ENCODE measurements at regions not wholly inside any gene's neighbourhood (a gene's known extent, or its start where the extent isn't known, plus 50 kb on each side); places are given as distances from the start of the nearest gene placed in this dataset.

DNA sequence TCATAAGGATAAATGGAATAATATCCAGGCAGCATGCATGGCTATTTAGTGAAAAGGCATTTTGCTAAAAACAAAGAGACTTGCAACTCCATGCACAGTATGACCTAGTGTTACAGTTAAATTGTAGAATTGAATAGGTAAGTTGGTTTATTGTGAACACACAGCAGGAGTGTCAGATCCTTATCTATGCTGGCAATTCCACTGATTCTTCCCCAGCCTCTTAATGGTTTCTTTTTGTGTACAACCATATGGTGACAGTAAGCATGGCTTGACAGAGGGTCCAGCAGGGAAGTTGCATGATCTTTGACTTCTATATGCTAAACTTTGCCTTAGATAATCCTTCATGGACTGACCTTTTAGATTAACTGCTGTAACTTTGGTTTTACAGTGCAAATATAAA is 936.6 kb upstream of the EPHA5 start:
- TF ChIP-seq, protein P1, sequence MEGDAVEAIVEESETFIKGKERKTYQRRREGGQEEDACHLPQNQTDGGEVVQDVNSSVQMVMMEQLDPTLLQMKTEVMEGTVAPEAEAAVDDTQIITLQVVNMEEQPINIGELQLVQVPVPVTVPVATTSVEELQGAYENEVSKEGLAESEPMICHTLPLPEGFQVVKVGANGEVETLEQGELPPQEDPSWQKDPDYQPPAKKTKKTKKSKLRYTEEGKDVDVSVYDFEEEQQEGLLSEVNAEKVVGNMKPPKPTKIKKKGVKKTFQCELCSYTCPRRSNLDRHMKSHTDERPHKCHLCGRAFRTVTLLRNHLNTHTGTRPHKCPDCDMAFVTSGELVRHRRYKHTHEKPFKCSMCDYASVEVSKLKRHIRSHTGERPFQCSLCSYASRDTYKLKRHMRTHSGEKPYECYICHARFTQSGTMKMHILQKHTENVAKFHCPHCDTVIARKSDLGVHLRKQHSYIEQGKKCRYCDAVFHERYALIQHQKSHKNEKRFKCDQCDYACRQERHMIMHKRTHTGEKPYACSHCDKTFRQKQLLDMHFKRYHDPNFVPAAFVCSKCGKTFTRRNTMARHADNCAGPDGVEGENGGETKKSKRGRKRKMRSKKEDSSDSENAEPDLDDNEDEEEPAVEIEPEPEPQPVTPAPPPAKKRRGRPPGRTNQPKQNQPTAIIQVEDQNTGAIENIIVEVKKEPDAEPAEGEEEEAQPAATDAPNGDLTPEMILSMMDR (IDR thresholded peaks at IDR 0.05; ENCODE audit: low read length), result no peak
- TF ChIP-seq EZH2phosphoT487 (IDR thresholded peaks at IDR 0.05; ENCODE audit: low read length) (no peak), EZH2 (optimal IDR thresholded peaks at IDR 0.05; ENCODE audit: low read depth, low read length) (no peak)
- Histone ChIP-seq H2AFZ (ENCODE audit: low read length) (no peak overlapping the region), H4K20me1 (ENCODE audit: insufficient read depth, low read length) (no peaks in the 10 kb centered on the region), H3K4me2 (ENCODE audit: low read depth, low read length) (no peak overlapping the region), H3K9me3 (replicated peaks; ENCODE audit: insufficient read depth, low read length) (no peaks in the 10 kb centered on the region), H3K9ac (ENCODE audit: low read length) (no peak overlapping the region), H3F3A (ENCODE audit: insufficient read depth, low read length) (no peaks in the 10 kb centered on the region), H3K27me3 (replicated peaks; ENCODE audit: insufficient read depth, low read length) (no peaks in the 10 kb centered on the region), H3K4me1 (ENCODE audit: low read length) (no peaks in the 10 kb centered on the region), H3K27ac (ENCODE audit: low read length) (no peak overlapping the region), H3K79me2 (ENCODE audit: low read length) (no peaks in the 10 kb centered on the region), H3K36me3 (replicated peaks; ENCODE audit: insufficient read depth, low read length) (no peaks in the 10 kb centered on the region), H3K4me3 (ENCODE audit: low read length) (no peak overlapping the region), H3K9me2 (replicated peaks; ENCODE audit: insufficient read depth, low read length) (no peaks in the 10 kb centered on the region)
- no peak for DNase-seq

DNA sequence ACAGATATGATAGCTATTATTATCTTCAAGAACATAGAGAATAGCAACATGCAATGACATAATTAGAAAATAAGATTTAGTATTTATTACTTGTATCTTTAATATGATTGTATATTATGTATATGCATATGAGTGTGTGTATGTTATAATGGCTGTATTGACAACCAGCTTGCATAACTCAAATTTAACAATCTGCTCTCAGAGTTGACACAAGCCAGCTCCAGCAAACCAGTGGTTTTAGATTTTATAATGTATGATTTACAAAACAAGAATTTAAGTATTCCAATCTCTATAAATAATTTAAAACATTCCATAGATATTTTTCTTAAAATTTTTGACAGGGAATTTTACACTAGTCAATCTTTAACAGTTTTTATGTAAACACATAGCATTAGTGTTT is 935.9 kb upstream of the EPHA5 start:
- Histone ChIP-seq H3K36me3 (replicated peaks; ENCODE audit: insufficient read depth, low read length) (no peaks in the 10 kb centered on the region), H3K4me1 (ENCODE audit: low read length) (no peaks in the 10 kb centered on the region), H3K9ac (ENCODE audit: low read length) (no peak overlapping the region), H3K9me2 (replicated peaks; ENCODE audit: insufficient read depth, low read length) (no peaks in the 10 kb centered on the region), H3K27me3 (replicated peaks; ENCODE audit: insufficient read depth, low read length) (no peaks in the 10 kb centered on the region), H3F3A (ENCODE audit: insufficient read depth, low read length) (no peaks in the 10 kb centered on the region), H3K4me3 (ENCODE audit: low read length) (no peak overlapping the region), H4K20me1 (ENCODE audit: insufficient read depth, low read length) (no peaks in the 10 kb centered on the region), H3K4me2 (ENCODE audit: low read depth, low read length) (no peak overlapping the region), H2AFZ (ENCODE audit: low read length) (no peak overlapping the region), H3K9me3 (replicated peaks; ENCODE audit: insufficient read depth, low read length) (no peaks in the 10 kb centered on the region), H3K79me2 (ENCODE audit: low read length) (no peaks in the 10 kb centered on the region), H3K27ac (ENCODE audit: low read length) (no peak overlapping the region)
- DNase-seq, result no peak
- TF ChIP-seq, protein P1 (IDR thresholded peaks at IDR 0.05; ENCODE audit: low read length), result no peak
- TF ChIP-seq EZH2phosphoT487 (IDR thresholded peaks at IDR 0.05; ENCODE audit: low read length), result no peak
- TF ChIP-seq EZH2 (optimal IDR thresholded peaks at IDR 0.05; ENCODE audit: low read depth, low read length), result no peak

DNA sequence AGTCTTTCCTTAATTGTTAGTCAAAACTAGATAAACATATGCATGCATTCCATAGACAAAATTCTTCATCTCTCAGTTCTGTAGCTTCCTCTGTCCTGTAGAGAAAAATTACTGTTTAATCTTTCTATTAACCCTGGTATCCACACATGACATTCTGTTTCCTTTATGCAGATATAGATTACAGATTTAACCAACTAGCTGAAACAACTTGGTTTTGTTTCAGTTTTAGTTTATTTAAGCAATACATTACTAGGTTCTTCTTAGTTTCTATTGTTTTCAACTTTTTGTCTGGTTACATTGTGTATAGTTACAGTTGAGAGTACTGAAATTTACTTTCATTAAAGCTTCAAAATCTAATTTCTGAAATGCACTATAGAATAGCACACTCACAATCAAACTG is 933.9 kb upstream of the EPHA5 start:
- Histone ChIP-seq H3K27ac (ENCODE audit: low read length) (no peak overlapping the region), H3K9me2 (replicated peaks; ENCODE audit: insufficient read depth, low read length) (no peaks in the 10 kb centered on the region), H3K79me2 (ENCODE audit: low read length) (no peaks in the 10 kb centered on the region), H4K20me1 (ENCODE audit: insufficient read depth, low read length) (no peaks in the 10 kb centered on the region), H2AFZ (ENCODE audit: low read length) (no peak overlapping the region), H3K4me3 (ENCODE audit: low read length) (no peak overlapping the region), H3K4me1 (ENCODE audit: low read length) (no peaks in the 10 kb centered on the region), H3K9me3 (replicated peaks; ENCODE audit: insufficient read depth, low read length) (no peaks in the 10 kb centered on the region), H3K4me2 (ENCODE audit: low read depth, low read length) (no peak overlapping the region), H3K36me3 (replicated peaks; ENCODE audit: insufficient read depth, low read length) (no peaks in the 10 kb centered on the region), H3K9ac (ENCODE audit: low read length) (no peak overlapping the region), H3K27me3 (replicated peaks; ENCODE audit: insufficient read depth, low read length) (no peaks in the 10 kb centered on the region), H3F3A (ENCODE audit: insufficient read depth, low read length) (no peaks in the 10 kb centered on the region)
- no peak for TF ChIP-seq EZH2 (optimal IDR thresholded peaks at IDR 0.05; ENCODE audit: low read depth, low read length)
- no peak for TF ChIP-seq EZH2phosphoT487 (IDR thresholded peaks at IDR 0.05; ENCODE audit: low read length)
- TF ChIP-seq, protein P1 (IDR thresholded peaks at IDR 0.05; ENCODE audit: low read length), result no peak
- no peak for DNase-seq

All from MM.1S (cell line).